H1 (cell line): ENCODE measurements at regions not wholly inside any gene's neighbourhood (a gene's known extent, or its start where the extent isn't known, plus 50 kb on each side); places are given as distances from the start of the nearest gene placed in this dataset.
A peak's percentile ranks its signal among the peaks of the same experiment; 100 is the strongest.

Experiments used
- CTCF ChIA-PET: fragments of 300-600 bp; sonication (Branson Sonifier 250); formaldehyde crosslinking; loops from one replicate; lab custom pipeline; 2021; ENCODE audit not compliant: partially characterized antibody; lab: Charles Lee
- POLR2A ChIA-PET: fragments of 300-600 bp; sonication (Branson Sonifier 250); formaldehyde crosslinking; loops from one replicate; lab custom pipeline; 2021; ENCODE audit warnings: inconsistent platforms; ENCODE audit not compliant: partially characterized antibody; lab: Charles Lee
- DNase-seq, 2 experiments: peaks; one replicate each; pipeline versions ENCODE4 v3.0.0 to v3.0.0-alpha.2; 2010 to 2022; ENCODE audit warnings: low spot score in 2 of 2, low read depth in 1 of 2, mixed read lengths in 1 of 2
- FAIRE-seq: peaks from 2 replicates; lab custom pipeline; 2011; peaks lifted over from hg19 to GRCh38; lab: Jason Lieb, UNC
- H2AFZ ChIP-seq: 2 replicates; pipeline ENCODE4 v1.8.1; 2012; ENCODE audit warnings: low read length, inconsistent platforms
- H2AK5ac ChIP-seq: 2 replicates; pipeline ENCODE4 v1.6.1; 2013; ENCODE audit warnings: low read depth, low read length
- H2BK120ac ChIP-seq: replicated peaks from 2 replicates; pipeline ENCODE3; 2013; ENCODE audit warnings: low read depth, low read length, inconsistent platforms
- H2BK12ac ChIP-seq: 2 replicates; pipeline ENCODE4 v1.6.1; 2013; ENCODE audit warnings: low read depth, low read length
- H2BK15ac ChIP-seq: 2 replicates; pipeline ENCODE4 v1.6.1; 2013; ENCODE audit warnings: low read length
- H2BK20ac ChIP-seq: 2 replicates; pipeline ENCODE4 v1.6.1; 2013; ENCODE audit warnings: low read length
- H2BK5ac ChIP-seq: 2 replicates; pipeline ENCODE4 v1.6.1; 2013; ENCODE audit warnings: low read depth, low read length
- H3K14ac ChIP-seq: 2 replicates; pipeline ENCODE4 v1.6.1; 2013; ENCODE audit warnings: inconsistent platforms; ENCODE audit not compliant: insufficient read length
- H3K18ac ChIP-seq: 2 replicates; pipeline ENCODE4 v1.6.1; 2013; ENCODE audit warnings: low read length; ENCODE audit errors: extremely low read depth
- H3K23ac ChIP-seq: 2 replicates; pipeline ENCODE4 v1.6.1; 2013; ENCODE audit warnings: inconsistent platforms; ENCODE audit not compliant: insufficient read length
- H3K23me2 ChIP-seq: 2 replicates; pipeline ENCODE4 v1.6.1; 2013; ENCODE audit warnings: low read depth, low read length
- H3K27ac ChIP-seq: 2 replicates; pipeline ENCODE4 v1.6.1; 2011; ENCODE audit warnings: low read depth, low read length, inconsistent platforms
- H3K27me3 ChIP-seq, 4 experiments: replicated peaks in 1 of 4; 1 replicate in 1 of 4; 2 replicates in 3 of 4; pipeline versions ENCODE4 v1.6.1 to v1.8.1; 2011 to 2013; ENCODE audit warnings: low read length in 3 of 4, mild to moderate bottlenecking in 3 of 4, inconsistent platforms in 2 of 4, mixed read lengths in 2 of 4, moderate library complexity in 1 of 4; ENCODE audit not compliant: control insufficient read depth in 3 of 4, insufficient read depth in 3 of 4; ENCODE audit errors: extremely low read depth in 1 of 4
- H3K36me3 ChIP-seq, 4 experiments: 2 replicates each; pipeline versions ENCODE4 v1.6.1 to v1.8.1; 2011 to 2013; ENCODE audit warnings: mild to moderate bottlenecking in 4 of 4, low read length in 3 of 4, moderate library complexity in 2 of 4, control low read depth in 1 of 4, inconsistent platforms in 1 of 4; ENCODE audit not compliant: insufficient read depth in 4 of 4, control insufficient read depth in 2 of 4
- H3K4ac ChIP-seq: replicated peaks from 2 replicates; pipeline ENCODE3; 2013; ENCODE audit warnings: low read length, low read depth, mixed read lengths, inconsistent platforms; ENCODE audit not compliant: insufficient read length
- H3K4me1 ChIP-seq, 4 experiments: replicated peaks in 1 of 4; 1 replicate in 1 of 4; 2 replicates in 3 of 4; pipeline versions ENCODE4 v1.6.1 to v1.8.1; 2011 to 2013; ENCODE audit warnings: low read length in 3 of 4, inconsistent platforms in 2 of 4, mixed read lengths in 1 of 4; ENCODE audit not compliant: insufficient read depth in 4 of 4, control insufficient read depth in 3 of 4
- H3K4me2 ChIP-seq, 2 experiments: 2 replicates each; pipeline versions ENCODE4 v1.6.1 to v1.8.1; 2011 to 2013; ENCODE audit warnings: low read depth in 2 of 2, low read length in 2 of 2, control low read depth in 1 of 2, inconsistent platforms in 1 of 2, mild to moderate bottlenecking in 1 of 2; ENCODE audit not compliant: insufficient read depth in 1 of 2
- H3K4me3 ChIP-seq, 4 experiments: fragments of 200-600, 300-600 bp in 1 of 4; sonication (generic), shearing (Covaris generic), sonication (Bioruptor Twin) in 1 of 4; 2 replicates each; pipeline versions ENCODE4 v1.5.1 to v1.8.1; 2011 to 2016; ENCODE audit warnings: low read length in 4 of 4, low read depth in 3 of 4, control low read depth in 2 of 4, inconsistent platforms in 2 of 4, mild to moderate bottlenecking in 2 of 4, mixed read lengths in 1 of 4, moderate library complexity in 1 of 4; ENCODE audit not compliant: insufficient read depth in 2 of 4; ENCODE audit errors: extremely low read depth in 1 of 4
- H3K56ac ChIP-seq: replicated peaks from 2 replicates; pipeline ENCODE3; 2013; ENCODE audit warnings: low read depth, mild to moderate bottlenecking, mixed read lengths, low read length, inconsistent platforms; ENCODE audit not compliant: insufficient read length
- H3K79me1 ChIP-seq: 2 replicates; pipeline ENCODE4 v1.6.1; 2013; ENCODE audit warnings: low read depth, low read length, control low read depth
- H3K79me2 ChIP-seq, 2 experiments: 2 replicates each; pipeline versions ENCODE4 v1.6.1 to v1.8.1; 2012 to 2013; ENCODE audit warnings: low read length in 2 of 2, mild to moderate bottlenecking in 2 of 2, inconsistent platforms in 1 of 2; ENCODE audit not compliant: insufficient read depth in 2 of 2, control insufficient read depth in 1 of 2
- H3K9ac ChIP-seq, 4 experiments: replicated peaks in 1 of 4; 1 replicate in 1 of 4; 2 replicates in 3 of 4; pipeline versions ENCODE4 v1.6.1 to v1.8.1; 2011 to 2013; ENCODE audit warnings: low read depth in 3 of 4, low read length in 3 of 4, control low read depth in 2 of 4, mild to moderate bottlenecking in 2 of 4, moderate library complexity in 2 of 4, inconsistent platforms in 1 of 4; ENCODE audit errors: extremely low read depth in 1 of 4
- H3K9me3 ChIP-seq, 2 experiments: 2 replicates each; pipeline versions ENCODE4 v1.6.1 to v1.8.1; 2012 to 2013; ENCODE audit warnings: mild to moderate bottlenecking in 2 of 2, moderate library complexity in 2 of 2, control low read depth in 1 of 2, inconsistent platforms in 1 of 2, low read depth in 1 of 2, low read length in 1 of 2, mixed read lengths in 1 of 2; ENCODE audit not compliant: insufficient read depth in 2 of 2
- H4K20me1 ChIP-seq, 2 experiments: replicated peaks in 1 of 2; 2 replicates each; pipeline versions ENCODE3 to v1.8.1; 2011 to 2013; ENCODE audit warnings: inconsistent platforms in 2 of 2, low read length in 2 of 2, mild to moderate bottlenecking in 1 of 2; ENCODE audit not compliant: insufficient read depth in 2 of 2, control insufficient read depth in 1 of 2
- H4K5ac ChIP-seq: 2 replicates; pipeline ENCODE4 v1.6.1; 2013; ENCODE audit warnings: low read length, low read depth, mixed read lengths, inconsistent platforms; ENCODE audit not compliant: insufficient read length
- H4K8ac ChIP-seq: 2 replicates; pipeline ENCODE4 v1.8.0; 2013; ENCODE audit warnings: mild to moderate bottlenecking, moderate library complexity, low read length, inconsistent platforms; ENCODE audit not compliant: insufficient read depth; ENCODE audit errors: extremely low read depth
- H4K91ac ChIP-seq: replicated peaks from 2 replicates; pipeline ENCODE3; 2013; ENCODE audit warnings: low read length, mixed read lengths, inconsistent platforms; ENCODE audit not compliant: insufficient read length
- RAD21 ChIP-seq, 2 experiments: IDR thresholded peaks in 1 of 2; conservative IDR thresholded peaks in 1 of 2; 2 replicates each; pipeline ENCODE4 v1.6.1; 2011; ENCODE audit warnings: low read depth in 2 of 2, low read length in 2 of 2, improper control_type of control experiment in 1 of 2, inconsistent platforms in 1 of 2, mild to moderate bottlenecking in 1 of 2, moderate library complexity in 1 of 2
- SUZ12 ChIP-seq: fragments of 200-600 bp; sonication (generic); IDR thresholded peaks from 2 replicates; pipeline ENCODE4 v1.6.1; 2012; ENCODE audit warnings: mild to moderate bottlenecking, inconsistent platforms, low read length, moderate library complexity, mixed read lengths
- WGBS, 2 experiments: shearing (Covaris generic) in 1 of 2; methylation state at CpG; one replicate each; pipeline versions ENCODE4 v1.1.6 to v1.1.7; 2013 to 2015; ENCODE audit warnings: low lambda C conversion rate in 2 of 2, mixed read lengths in 2 of 2, inconsistent platforms in 1 of 2, low coverage in 1 of 2, missing lambda C conversion rate in 1 of 2; ENCODE audit not compliant: insufficient replicate concordance in 2 of 2, insufficient coverage in 1 of 2, insufficient read length in 1 of 2; ENCODE audit errors: extremely low coverage in 1 of 2, missing lambda C conversion rate in 1 of 2; 5-methylcytosine and 5-hydroxymethylcytosine counted together

DNA sequence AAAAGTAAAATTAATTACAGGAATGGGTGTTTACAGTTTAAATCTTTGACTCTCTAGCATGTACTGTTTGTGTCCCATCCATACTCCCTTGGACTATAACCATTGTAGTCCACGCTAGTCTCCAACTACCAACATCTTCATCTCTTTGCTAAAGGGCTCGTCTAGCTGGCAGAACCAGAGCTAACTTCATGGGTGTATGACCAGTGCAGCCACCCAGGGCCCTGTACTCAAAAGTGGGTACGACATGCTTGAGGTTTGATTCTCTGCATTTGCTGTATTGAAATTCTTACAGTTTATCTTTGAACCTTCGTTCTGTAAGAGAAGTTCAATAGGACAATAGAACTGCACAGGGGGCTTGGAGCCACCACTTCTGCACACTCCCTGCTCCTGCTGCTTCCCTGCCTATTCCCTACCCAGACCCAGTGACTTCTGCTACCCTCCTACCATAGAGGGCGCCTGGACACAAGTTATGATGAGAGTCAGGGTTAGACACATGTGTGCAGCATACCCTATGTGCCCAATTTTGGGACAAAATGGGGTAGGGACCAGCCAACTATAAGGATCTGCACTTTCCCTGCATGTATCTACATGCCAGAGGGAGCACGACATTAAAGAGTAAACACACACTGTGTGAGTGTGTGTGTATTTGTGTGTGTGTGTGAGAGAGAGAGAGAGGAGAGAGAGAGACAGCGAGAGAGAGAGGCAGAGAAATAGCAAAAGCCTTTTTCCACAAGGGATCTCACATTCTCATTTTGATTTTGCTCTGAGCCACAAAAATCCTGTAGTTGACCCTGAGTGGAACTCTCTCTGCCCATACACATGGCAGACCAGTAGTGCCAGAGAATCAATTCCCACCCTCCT, 59.0 kb upstream of the NECTIN3 start:
- FAIRE-seq = no peak
- Histone ChIP-seq H3K4me3 (no peak overlapping the region), H2BK5ac (no peak overlapping the region), H2BK20ac (peak overlapping the region; percentile 74; the same call in 1 of the 2 replicates), H3K4me1 (no peaks in the 10 kb centered on the region), H4K91ac (no peak overlapping the region), H3K79me2 (no peaks in the 10 kb centered on the region), H2BK120ac (no peak overlapping the region), H3K36me3 (no peaks in the 10 kb centered on the region), H3K18ac (0 out of 2 replicates have a peak overlapping the region, but pooled peaks have one; percentile 51), H2AK5ac (no peak overlapping the region), H2AFZ (peak overlapping the region; percentile 95), H3K4ac (peak overlapping the region; percentile 4), H2BK12ac (0 out of 2 replicates have a peak overlapping the region, but pooled peaks have one; percentile 2), H3K23me2 (no peaks in the 10 kb centered on the region), H2BK15ac (peak overlapping the region; percentile 9; the same call in 1 of the 2 replicates), H3K4me2 (no peak overlapping the region), H4K5ac (no peak overlapping the region), H3K9ac (no peak overlapping the region), H3K23ac (no peak overlapping the region), H3K27ac (no peak overlapping the region), H4K8ac (no peak overlapping the region), H3K56ac (no peak overlapping the region), H3K9me3 (no peaks in the 10 kb centered on the region), H3K14ac (no peak overlapping the region), H3K27me3 (no peaks in the 10 kb centered on the region), H3K79me1 (no peaks in the 10 kb centered on the region), H4K20me1 (no peaks in the 10 kb centered on the region)
- CTCF ChIA-PET = interaction anchor here (0.9 to 2.2 kb wide), 5 partner anchors 29 to 338 kb away, joined by 3 to 12 read pairs (median 4); no protein-coding TSS in a partner anchor
- POLR2A ChIA-PET = no interaction called here
- 62% methylated on average over 6 of the region's 7 CpGs; no CpG with 5 or more reads in 1 of the 2 experiments for WGBS, 2 experiments
- no peak for DNase-seq
- TF ChIP-seq SUZ12 (no peak), RAD21 (IDR thresholded peaks at IDR 0.05 in 1 of 2, conservative IDR thresholded peaks at IDR 0.05 in 1 of 2; ENCODE audit: low read depth in 2 of 2, low read length in 2 of 2) (peak; percentile 80 to 86)
